Left lung (tissue), 4 donors: ENCODE measurements at regions not wholly inside any gene's neighbourhood (a gene's known extent, or its start where the extent isn't known, plus 50 kb on each side); places are given as distances from the start of the nearest gene placed in this dataset.
"Not testable (repeated sequence)": the region's sequence is repeated elsewhere in the genome, so short reads cannot be mapped to it uniquely, and the experiment has no call there.

Source experiments
- ATAC-seq: fragments of 200-7000 bp; cut with Tn5 transposase; one replicate; pipeline ENCODE4 v1.9.1; 2020; ENCODE audit warnings: moderate library complexity
- DNase-seq, 4 donors: peaks; one replicate each; pipeline ENCODE4 v3.0.0-alpha.2; 2013 to 2020
- H3K27ac ChIP-seq, 2 donors: fragments of 200-600 bp; sonication (generic) in 1 of 2; one replicate each; pipeline versions ENCODE4 v1.5.0 to v1.8.0; 2020 to 2021
- H3K27me3 ChIP-seq, 2 donors: fragments of 200-600 bp; sonication (generic) in 1 of 2; one replicate each; pipeline versions ENCODE4 v1.5.0 to v1.8.0; 2020 to 2021
- H3K36me3 ChIP-seq, 2 donors: fragments of 200-600 bp; sonication (generic) in 1 of 2; one replicate each; pipeline versions ENCODE4 v1.5.0 to v1.8.0; 2020 to 2021
- H3K4me1 ChIP-seq, 2 donors: fragments of 200-600 bp; one replicate each; pipeline ENCODE4 v1.8.0; 2021
- H3K4me3 ChIP-seq, 2 donors: fragments of 200-600 bp; sonication (generic) in 1 of 2; one replicate each; pipeline versions ENCODE4 v1.5.0 to v1.8.0; 2020 to 2021; ENCODE audit warnings: mild to moderate bottlenecking in 1 of 2
- H3K9me3 ChIP-seq, 2 donors: fragments of 200-600 bp; sonication (generic) in 1 of 2; one replicate each; pipeline versions ENCODE4 v1.5.0 to v1.8.0; 2020 to 2021
- CTCF ChIP-seq, 2 donors: fragments of 200-600 bp; sonication (generic) in 1 of 2; IDR thresholded peaks; one replicate each; pipeline versions ENCODE4 v1.5.0 to v1.8.0; 2021; ENCODE audit warnings: antibody characterized with exemption in 2 of 2
- intact Hi-C, 2 donors: fragments of 100-400 bp; cut with DNase I; formaldehyde crosslinking; loops; one replicate each; pipeline versions ENCODE4 v1.11.2 to v1.14.2; 2022
- donor health status: DM: no; HTN: yes; CAD: no.
- donor health status: DM: no; HTN: no; CAD: no.

GRCh38 chr4:3911252-3911856, 145.2 kb downstream of the ADRA2C start:
- DNase-seq, result no peak
- H3K4me1 ChIP-seq, result no peaks in the 10 kb centered on the region
- no peak overlapping the region for H3K27ac ChIP-seq
- no peak overlapping the region for H3K4me3 ChIP-seq
- intact Hi-C loops, result no loop called here
- no peak for ATAC-seq
- no peak for TF ChIP-seq CTCF (IDR thresholded peaks at IDR 0.05)
- no peaks in the 10 kb centered on the region for H3K9me3 ChIP-seq
- H3K36me3 ChIP-seq, result no peaks in the 10 kb centered on the region
- H3K27me3 ChIP-seq, result no peaks in the 10 kb centered on the region

- DNase-seq, ATAC-seq, H3K27ac ChIP-seq, H3K27me3 ChIP-seq, H3K4me3 ChIP-seq, intact Hi-C loops, H3K36me3 ChIP-seq, H3K9me3 ChIP-seq, H3K4me1 ChIP-seq: not testable (repeated sequence)
These were observed 148.3 kb downstream of the ADRA2C start for GRCh38 chr4:3914511-3914910.

- H3K4me3 ChIP-seq, DNase-seq, H3K36me3 ChIP-seq, intact Hi-C loops, H3K9me3 ChIP-seq, H3K4me1 ChIP-seq, H3K27ac ChIP-seq, ATAC-seq, H3K27me3 ChIP-seq: not testable (repeated sequence)
These were observed 153.3 kb downstream of the ADRA2C start for GRCh38 chr4:3919509-3919908.

GRCh38 chr4:3921902-3922301, 155.7 kb downstream of the ADRA2C start:
- H3K27me3 ChIP-seq, H3K36me3 ChIP-seq, H3K9me3 ChIP-seq, DNase-seq, H3K27ac ChIP-seq, intact Hi-C loops, ATAC-seq, H3K4me3 ChIP-seq, H3K4me1 ChIP-seq: not testable (repeated sequence)

GRCh38 chr4:3925841-3926240, 159.7 kb downstream of the ADRA2C start:
- intact Hi-C loops, ATAC-seq: not testable (repeated sequence)

GRCh38 chr4:3926271-3926670, 160.1 kb downstream of the ADRA2C start:
- intact Hi-C loops, H3K36me3 ChIP-seq, ATAC-seq: not testable (repeated sequence)

More at GRCh38 chr4:3925841-3926240, 159.7 kb downstream of the ADRA2C start:
- H3K36me3 ChIP-seq, H3K27ac ChIP-seq, H3K4me3 ChIP-seq, H3K9me3 ChIP-seq, H3K27me3 ChIP-seq, DNase-seq, H3K4me1 ChIP-seq: not testable (repeated sequence)

GRCh38 chr4:3926969-3927755, 161.0 kb downstream of the ADRA2C start:
- DNase-seq, H3K27me3 ChIP-seq, H3K9me3 ChIP-seq, H3K27ac ChIP-seq, H3K4me3 ChIP-seq, H3K4me1 ChIP-seq, intact Hi-C loops, H3K36me3 ChIP-seq, ATAC-seq: not testable (repeated sequence)

More at GRCh38 chr4:3926271-3926670, 160.1 kb downstream of the ADRA2C start:
- not testable (repeated sequence) for H3K9me3 ChIP-seq, H3K4me1 ChIP-seq, H3K4me3 ChIP-seq, DNase-seq, H3K27ac ChIP-seq, H3K27me3 ChIP-seq

- H3K4me3 ChIP-seq, H3K9me3 ChIP-seq, DNase-seq, H3K27me3 ChIP-seq, ATAC-seq, H3K36me3 ChIP-seq, H3K27ac ChIP-seq, intact Hi-C loops, H3K4me1 ChIP-seq: not testable (repeated sequence)
These were observed 163.2 kb downstream of the ADRA2C start for GRCh38 chr4:3929431-3929830.

- H3K27ac ChIP-seq, H3K9me3 ChIP-seq, intact Hi-C loops, H3K36me3 ChIP-seq, H3K4me1 ChIP-seq, H3K27me3 ChIP-seq, H3K4me3 ChIP-seq, DNase-seq, ATAC-seq: not testable (repeated sequence)
These were observed 166.5 kb downstream of the ADRA2C start for GRCh38 chr4:3932734-3933133.

- H3K9me3 ChIP-seq, H3K4me1 ChIP-seq, H3K27ac ChIP-seq, H3K4me3 ChIP-seq, H3K36me3 ChIP-seq, ATAC-seq, intact Hi-C loops, DNase-seq, H3K27me3 ChIP-seq: not testable (repeated sequence)
These were observed 169.2 kb downstream of the ADRA2C start for GRCh38 chr4:3935406-3935805.
